Activated gamma-delta T cell treated with Interleukin-2 at 50 U/mL for 16 hours (primary cell): ENCODE measurements at regions not wholly inside any gene's neighbourhood (a gene's known extent, or its start where the extent isn't known, plus 50 kb on each side); places are given as distances from the start of the nearest gene placed in this dataset.
"Not testable (repeated sequence)": the region's sequence is repeated elsewhere in the genome, so short reads cannot be mapped to it uniquely, and the experiment has no call there.

ENCODE experiments used
- DNase-seq: peaks from one replicate; pipeline ENCODE4 v3.0.0-alpha.2; 2020

DNA sequence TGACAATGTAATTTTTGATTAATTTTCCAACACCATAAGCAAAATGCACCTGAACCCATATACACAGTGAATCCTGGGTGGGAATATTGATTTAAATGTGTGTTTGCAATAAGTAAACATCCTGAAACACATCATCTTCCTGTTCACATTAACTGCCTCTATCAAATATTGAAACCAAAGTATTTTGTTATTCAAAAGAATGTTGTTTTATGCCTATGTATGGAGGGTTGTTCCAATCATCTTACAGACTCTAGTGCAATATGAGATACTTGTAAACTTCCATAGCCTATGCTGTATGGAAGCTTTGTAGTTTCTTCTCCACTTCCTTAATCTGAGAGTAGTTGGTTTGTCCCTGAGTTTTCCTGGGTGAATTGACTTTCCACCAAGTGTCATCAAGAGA, 105.4 kb upstream of the SLC7A11 start:
- no peak for DNase-seq

DNA sequence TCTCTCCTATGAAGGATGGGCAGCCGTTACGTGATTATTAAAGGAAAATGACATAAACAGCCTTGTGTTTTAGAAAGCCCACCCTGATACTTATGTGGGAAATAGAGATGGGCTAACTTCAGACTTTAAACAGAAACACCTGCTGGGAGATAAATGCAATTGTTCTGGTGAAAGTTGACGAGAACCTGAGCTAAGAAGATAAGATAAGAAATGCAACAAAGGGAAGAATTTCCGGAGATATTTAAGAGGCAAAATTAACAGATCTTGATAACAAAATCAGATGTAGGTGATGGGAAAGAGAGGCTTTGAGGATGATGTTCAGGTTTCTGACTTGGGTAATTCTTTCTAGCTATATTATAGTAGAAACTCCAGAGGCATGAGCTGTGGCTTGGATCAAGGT, 102.7 kb upstream of the SLC7A11 start:
- DNase-seq = no peak

DNA sequence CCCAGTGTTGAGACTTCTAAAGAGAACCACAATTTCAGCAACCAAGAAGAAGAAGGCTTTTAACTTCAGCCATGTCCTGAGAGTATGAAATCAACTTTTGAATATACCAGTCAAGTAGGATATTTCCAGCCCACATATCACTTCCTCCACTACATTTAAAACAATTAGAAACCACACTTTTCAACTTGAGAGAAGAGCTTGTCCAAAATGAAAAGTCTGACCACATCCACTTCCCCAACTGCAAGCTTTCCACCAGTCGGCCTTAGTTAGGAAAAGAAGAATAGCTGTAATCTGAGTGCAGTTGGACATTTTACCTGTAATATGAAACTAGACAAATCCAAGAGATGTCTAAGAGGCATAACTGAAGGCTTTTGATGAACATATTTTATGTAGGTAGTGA, 101.9 kb upstream of the SLC7A11 start:
- DNase-seq = no peak

DNA sequence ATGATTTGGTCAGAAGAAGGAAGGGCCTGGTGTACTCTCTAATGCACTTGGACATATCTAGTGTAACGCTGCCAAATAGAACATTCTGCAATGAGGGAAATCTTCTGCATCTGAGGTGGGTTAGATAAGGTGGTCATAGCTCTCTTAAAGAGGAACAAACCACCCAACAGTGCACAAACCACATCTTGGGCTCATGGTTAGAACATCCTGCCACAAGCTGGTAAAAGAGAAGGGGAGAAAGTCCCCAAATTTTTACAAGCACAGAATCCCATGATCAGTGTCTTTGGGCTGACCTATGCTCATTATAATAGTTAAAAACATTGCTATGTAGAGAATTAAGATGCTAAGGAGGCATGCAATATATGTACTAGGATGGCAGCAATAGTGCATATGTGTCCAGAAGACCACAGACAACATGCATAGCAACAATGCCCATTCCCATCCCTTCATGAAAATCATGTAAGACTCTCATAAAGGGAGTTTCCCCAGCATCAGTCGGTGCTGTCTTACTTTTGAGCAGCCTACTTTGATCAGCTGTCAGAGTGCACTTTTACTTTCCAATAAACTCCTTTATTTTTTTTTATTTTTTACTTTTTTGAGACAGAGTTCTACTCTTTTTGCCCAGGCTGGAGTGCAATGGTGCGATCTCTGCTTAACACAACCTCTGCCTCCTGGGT, 99.7 kb upstream of the SLC7A11 start:
- no peak for DNase-seq

DNA sequence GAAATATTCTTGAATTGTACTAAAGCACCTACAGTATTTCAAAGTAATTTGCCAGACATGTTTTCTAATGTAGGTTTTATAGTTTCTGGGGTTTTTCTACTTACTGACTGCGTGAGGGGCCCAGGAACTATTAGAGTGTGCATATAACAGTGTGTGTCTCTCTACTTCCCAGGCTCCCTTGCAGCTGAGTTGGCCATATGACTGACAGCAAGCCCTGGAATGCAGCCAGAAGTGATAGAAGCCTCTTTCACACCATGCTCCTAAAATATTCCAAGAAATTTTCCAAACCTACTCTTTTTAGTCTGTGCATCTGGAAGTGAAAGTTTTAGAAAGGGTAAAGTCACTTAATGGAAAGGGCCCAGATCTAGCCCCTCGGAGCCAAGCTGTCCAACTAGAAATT, 96.7 kb upstream of the SLC7A11 start:
- no peak for DNase-seq

DNA sequence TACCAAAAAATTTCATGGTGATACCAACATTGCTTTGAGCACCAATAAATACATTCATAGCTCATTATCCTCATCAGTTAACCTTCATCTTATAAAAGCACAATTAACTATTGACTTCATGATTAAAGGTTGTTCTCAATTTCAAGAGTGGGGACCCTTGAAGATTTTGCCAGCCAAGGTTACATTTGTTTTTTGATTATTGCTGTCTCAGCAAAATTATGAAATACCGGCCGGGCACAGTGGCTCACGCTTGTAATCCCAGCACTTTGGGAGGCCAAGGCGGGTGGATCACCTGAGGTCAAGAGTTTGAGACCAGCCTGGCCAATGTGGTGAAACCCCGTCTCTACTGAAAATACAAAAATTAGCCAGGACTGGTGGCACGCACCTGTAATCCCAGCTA, 96.1 kb upstream of the SLC7A11 start:
- not testable (repeated sequence) for DNase-seq

DNA sequence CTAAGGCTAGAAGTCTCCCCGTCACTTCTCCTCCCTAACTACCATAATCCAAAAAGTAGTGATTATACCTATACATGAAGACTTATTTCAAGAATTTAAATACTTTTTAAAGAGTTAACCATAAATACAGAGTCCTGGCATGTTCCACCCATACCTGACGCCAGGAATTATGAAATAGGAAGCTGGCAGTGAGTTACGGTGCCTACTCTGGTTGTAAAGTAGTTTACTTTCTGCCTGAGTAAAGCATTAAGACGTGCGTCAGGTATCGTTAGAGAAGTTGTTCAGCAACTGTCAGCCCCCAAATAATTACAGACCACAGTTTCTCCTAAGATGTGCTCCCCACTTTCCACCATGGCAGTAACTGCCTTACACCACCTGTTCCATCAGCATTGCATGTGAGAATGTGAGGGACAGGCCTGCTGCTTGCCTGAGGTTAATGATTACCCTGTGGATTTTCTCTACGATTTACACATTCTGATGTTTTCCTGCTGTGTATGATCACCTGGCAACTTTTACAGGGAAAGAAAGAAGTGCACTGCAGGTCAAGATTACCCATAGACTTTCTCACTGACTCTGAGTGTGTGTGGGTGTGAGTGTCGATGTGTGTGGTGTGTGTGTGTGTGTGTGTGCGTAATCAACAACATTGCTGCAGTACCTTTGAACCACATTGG, 92.3 kb upstream of the SLC7A11 start:
- no peak for DNase-seq

DNA sequence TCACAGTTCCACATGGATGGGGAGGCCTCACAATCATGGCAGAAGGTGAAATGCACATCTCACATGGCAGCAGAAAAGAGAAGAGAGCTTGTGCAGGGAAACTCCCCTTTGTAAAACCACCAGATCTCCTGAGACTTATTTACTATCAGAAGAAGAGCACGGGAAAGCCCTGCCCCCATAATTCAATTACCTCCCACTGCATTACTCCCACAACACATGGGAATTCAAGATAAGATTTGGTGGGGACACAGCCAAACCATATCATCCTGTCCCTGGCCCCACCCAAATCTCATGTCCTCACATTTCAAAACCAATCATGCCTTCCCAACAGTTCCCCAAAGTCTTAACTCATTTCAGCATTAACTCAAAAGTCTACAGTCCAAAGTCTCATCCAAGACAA, 90.3 kb upstream of the SLC7A11 start:
- DNase-seq = not testable (repeated sequence)

DNA sequence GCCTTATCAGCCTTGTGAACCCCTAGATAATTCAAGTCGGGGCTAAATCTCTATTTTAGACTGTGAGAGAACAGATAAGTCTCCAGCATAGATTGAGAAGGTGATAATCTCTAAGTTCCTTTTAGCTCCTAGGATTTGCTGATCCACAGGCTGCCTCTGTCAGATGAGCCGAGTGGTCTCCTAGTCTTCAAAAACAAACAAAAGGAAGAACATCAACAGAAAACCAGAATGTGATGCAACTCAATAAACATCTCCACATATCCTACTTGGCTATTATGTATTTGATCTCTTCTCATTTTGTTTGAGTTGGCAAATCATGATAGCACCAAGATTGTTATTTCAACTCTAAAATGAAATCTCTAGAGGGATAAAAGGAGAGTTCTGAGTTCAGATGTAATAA, 88.4 kb upstream of the SLC7A11 start:
- DNase-seq = no peak

DNA sequence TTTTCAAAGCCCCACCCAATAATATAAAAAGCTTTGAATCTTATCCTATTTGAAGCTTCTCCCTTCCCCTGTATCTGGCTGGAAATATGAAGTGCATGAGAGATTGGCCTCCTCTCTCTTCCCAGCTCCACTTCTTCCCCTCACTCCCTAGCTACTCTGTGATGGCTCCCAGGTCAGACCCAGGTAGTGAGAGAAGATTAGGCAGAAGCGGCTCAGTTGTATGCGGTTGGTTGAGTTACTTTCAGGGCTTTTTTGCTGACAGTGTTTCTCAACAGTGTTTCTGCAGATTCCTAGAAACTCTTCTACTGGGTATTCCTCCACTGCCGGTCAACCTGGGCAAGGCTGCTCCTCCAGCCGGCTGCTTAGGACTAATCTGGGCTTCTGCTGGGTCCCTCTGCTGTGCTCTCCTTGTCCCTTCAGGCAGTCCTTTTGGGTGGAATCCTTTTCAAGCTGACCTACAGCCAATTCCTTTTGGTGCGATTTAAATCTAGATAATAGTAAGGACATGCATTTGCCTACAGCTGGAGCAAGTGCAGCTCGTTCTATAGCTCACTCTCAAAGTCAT, 87.4 kb upstream of the SLC7A11 start:
- no peak for DNase-seq

DNA sequence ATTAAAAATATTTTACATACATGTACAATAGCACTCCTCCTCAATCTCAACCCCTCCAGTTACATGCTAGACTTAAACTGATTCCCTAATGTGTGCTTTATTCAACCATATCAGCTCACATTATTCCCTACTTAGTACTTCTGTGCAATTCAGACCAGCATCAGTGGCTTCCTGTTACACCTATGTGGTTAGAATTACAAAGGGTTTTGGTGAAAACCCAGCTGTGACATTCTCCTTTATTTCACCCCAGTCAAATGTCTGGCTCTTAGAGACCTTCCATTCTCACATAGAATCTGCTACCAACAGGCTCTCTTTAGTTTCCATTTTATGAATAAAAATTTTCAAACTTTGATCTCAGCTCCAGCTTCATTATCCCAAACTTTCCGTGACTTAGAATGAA, 85.2 kb upstream of the SLC7A11 start:
- no peak for DNase-seq

DNA sequence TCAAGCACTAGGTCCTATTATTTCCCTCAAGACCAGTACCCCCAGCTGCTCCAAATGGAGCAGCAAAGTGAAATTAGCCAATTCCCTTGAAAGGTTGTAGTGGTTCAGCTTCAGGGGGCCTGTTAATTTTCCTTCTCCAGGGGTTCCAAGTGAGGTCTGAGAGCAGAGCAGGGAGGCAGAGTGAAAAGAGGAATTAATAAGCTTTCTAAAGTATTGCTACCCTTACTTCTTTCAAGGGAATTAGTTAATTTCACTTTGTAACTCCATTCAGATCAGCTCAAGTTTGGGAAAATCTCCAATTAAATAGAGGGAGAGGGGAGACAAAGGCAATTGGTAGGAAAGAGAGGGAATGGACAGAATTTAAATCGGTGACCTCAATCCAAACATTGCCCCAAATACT, 78.7 kb upstream of the SLC7A11 start:
- no peak for DNase-seq

DNA sequence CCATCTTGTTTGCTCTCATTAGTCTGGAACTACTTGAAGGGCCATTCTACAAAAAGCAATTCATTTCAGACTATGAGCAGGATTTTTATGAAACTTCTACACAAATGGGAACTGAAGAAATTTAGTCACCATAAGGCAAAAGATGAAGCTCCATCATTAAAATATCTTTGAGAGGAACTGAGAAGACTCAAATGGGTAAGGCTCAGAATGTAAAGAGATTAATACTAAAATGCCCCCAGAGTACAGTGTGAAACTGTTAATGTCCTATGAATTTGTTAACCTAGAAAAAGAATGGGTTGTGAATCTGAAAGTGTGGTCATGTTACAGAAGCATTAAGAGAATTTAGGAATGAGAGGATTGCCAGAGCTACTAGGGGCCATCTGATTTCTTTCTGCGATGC, 77.9 kb upstream of the SLC7A11 start:
- no peak for DNase-seq

DNA sequence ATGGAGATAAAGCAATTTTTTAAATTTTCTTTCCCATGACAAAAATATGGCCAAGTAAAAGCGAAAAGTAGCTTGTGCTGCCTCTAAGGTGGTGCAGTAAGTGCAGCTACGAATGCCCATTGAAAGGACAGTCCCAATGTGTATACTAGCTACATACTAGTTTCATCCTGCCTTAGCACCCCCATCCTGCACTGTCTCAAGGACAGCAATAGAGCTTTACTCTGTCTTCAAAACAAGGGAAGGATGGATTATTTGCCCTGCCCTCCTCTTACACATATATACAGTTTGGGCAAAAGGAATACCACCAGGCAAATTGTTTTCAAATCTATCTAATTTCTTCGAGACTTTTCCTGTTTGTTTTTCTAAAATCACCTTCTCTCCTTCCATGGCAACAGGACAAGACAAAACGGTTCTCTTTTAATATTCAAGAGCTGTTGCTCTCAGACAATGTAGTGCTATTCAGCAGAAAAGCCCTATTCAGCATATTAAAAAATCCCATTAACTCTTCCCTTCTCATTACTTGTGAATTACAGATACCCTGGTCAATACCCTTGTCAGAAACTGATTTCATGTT, 75.1 kb upstream of the SLC7A11 start:
- DNase-seq = no peak

DNA sequence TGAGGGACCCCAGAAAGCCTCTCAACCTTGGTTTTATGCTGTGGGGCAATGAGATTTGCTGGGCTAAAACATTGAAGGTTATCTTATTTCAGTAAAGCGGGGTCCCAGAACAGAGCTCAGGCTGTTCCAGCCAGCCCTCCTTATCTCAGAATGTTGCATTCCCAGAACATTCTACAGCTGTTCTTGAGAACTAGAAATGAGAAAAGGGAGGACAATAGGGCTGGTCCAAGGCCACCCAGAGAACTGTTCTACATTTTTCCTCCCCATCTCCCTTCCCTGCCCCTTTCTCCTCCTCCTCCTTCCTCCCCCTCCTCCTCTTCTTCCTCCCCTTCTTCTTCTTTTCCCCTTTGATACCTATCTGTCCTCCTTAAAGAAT, 70.4 kb upstream of the SLC7A11 start:
- DNase-seq = no peak

DNA sequence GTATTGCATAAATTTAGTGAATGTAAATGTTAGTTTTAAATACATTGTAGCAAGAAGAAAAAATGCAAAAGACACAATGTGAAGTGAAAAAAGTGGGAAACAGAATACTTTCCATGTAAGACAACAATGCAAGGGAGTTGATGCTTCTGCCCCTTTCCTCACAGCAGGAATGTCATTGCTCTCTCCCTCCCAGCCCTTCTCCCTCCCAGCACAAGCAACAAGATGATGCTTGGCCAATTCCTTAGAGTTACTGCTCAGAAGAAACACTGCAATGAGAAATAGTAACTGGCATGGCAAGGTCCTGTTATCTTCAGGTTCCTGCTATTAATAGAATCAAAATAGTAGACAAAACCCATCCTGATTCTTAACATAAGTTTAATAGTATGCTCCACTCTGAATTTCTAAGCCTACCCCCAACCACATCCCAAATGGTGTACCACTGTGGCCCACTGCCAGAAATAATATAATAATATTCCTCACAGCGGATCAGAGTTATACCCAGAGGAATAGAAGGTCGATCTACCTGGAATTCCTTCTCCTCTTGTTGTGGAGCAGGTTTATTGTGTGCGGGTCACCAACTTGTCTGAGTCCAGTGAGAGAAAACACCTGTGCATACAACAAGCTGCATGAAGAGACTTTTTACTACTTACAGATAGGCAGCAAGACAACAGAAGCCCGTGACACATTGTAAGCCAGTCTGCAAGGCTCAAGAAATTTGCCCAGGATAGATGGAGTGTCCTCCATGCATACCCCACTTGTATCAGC, 69.8 kb upstream of the SLC7A11 start:
- no peak for DNase-seq

DNA sequence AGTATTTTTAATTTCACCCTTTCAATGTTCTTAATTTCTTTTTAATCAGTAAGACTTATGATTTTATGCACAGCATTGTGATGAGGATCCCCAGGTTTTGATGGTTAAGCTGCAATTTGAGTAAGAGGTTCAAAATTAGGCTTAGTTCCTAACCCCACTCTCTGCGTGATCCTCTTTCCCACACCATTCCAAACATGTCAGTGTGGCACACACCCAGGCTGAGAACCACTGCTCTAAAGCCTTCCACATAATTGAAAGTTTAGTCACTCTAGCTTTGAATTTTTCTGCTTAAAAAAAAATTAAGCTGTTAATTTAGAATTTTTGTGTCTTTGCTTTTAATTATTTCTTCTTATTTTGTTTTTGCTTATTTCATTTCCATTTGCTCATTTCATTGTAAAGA, 68.8 kb upstream of the SLC7A11 start:
- DNase-seq = no peak

DNA sequence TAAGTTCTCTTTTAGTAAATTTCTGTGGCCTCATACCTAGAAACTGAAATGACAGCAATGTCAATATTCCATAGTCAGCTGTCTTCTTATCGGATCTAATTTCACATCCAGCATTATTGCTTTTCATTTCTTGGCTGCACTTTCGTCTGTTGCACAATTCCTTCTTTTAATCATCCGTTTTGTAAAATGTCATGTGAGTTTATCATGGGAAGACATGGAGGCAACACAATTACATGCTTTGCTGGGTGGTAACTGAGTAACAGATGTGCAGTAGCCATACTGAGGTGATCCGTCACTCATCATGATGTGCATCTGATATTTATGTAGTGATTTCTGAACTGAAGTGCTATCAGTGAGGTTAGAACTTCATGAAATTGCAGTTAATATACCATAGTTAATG, 68.3 kb upstream of the SLC7A11 start:
- DNase-seq = no peak

DNA sequence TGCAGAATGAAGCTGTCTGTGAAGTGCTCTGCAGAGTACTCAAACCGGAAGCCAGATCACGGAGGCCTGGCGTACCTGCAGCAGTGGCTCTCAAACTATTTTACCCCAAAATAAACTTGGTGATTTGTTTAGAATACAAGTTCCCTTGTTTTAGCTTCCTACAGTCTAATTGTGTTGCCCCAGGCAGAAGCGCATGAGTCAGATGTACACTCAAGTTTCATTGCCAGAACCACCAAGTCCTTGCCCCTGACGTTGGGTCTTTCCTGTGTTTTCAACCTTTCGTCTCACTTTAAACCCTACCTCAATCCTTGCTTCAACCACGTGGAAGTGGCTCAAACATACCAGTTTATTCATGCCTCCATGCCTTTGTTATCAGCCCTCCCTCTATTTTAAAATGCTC, 66.2 kb upstream of the SLC7A11 start:
- DNase-seq = no peak

DNA sequence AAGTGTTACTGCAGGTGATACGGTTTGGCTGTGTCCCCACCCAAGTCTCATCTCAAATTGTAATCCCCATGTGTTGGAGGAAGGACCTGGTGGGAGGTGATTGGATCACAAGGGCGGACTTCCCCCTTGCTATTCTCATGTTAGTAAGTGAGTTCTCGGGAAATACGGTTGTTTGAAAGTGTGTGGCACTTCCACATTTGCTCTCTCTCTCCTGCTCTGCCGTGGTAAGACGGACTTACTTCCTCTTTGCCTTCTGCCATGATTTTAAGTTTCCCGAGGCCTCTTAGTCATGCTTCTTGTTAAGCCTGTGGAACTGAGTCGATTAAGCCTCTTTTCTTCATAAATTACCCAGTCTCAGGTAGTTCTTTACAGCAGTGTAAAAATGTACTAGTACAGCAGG, 65.2 kb upstream of the SLC7A11 start:
- no peak for DNase-seq

DNA sequence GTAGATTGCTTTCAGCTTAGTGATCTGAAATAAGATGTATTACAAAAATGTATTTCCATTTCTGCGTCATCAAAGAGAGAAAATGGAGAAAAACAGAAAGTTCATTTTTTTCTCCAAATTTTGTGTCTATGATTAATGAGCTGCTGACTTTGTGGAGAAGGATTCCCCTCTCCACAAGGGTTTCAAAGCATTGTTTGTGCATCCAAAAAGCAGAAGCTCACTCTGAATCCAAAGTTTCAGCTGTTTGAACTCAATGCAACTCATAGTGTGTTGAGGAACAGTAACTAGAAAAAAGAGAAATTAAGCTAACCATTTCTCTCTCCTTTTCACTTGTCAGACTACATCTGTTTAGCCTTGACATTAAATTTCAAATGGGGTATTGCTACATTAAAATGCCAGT, 62.9 kb upstream of the SLC7A11 start:
- no peak for DNase-seq

DNA sequence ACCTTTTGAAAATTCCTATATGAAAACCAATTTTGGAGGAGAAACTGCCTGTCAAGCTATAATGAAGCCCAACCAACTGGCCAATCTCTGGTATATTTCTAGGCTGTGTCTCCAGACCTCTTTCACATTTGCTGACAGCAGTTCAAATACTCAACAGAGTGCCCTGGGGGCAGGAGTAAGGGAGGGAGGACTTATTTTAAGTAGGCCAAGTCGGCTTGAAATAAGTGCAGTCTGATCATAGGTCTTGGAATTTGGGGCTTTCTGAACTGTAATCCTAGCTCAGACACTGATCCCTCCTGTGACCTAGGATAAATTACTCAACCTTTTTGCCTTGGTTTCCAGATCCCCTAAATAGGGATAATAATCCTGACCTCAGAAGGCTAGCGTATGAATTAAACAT, 59.4 kb upstream of the SLC7A11 start:
- DNase-seq = no peak

DNA sequence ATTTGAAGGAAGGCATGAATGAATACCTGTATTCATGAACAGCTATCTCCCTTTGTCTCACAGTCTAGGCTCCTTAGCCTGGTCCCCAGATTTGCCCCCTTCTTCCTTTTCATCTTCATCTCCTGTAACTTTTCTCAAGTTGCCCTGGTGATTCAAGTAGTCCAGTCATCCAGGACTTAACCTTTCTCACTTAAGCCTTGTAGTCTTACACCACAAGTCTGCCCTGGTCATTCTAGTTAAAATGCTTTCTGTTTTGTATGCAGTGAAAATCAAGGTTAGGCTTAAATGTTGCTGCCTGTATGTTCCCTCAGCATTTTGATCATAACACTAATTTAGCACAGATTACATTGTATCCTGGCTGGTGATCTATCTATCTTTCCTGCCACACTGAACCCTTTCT, 58.5 kb upstream of the SLC7A11 start:
- DNase-seq = no peak

DNA sequence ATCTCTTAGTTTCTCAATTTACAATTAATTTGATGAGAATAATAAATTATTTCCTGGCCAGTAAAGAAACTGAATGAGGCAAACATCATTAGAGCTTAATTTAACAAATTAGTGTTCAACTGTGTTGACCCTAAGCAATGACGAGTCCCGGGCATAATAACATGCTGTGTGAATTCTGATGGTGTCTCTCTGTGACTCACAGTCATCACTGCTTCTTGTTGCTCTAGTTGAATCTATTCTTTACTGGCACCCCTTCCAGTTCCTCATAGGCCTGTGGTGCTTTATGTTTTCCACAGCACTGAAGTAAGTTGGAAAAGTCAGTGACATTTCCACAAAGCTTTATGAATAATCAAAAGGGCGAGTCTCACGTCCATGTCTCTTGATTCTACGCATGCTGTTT, 57.7 kb upstream of the SLC7A11 start:
- no peak for DNase-seq
